ENCODE measurements at regions not wholly inside any gene's neighbourhood (a gene's known extent, or its start where the extent isn't known, plus 50 kb on each side); places are given as distances from the start of the nearest gene placed in this dataset.

- TF ChIP-seq POLR2AphosphoS5 (IDR thresholded peaks at IDR 0.05): no peak
- TF ChIP-seq CTCF (IDR thresholded peaks at IDR 0.05): no peak
- TF ChIP-seq POLR2A (IDR thresholded peaks at IDR 0.05; ENCODE audit: low read depth): no peak
- no peak for TF ChIP-seq EP300 (IDR thresholded peaks at IDR 0.05)
Measured at GRCh38 chr10:44161184-44161583, 223.7 kb downstream of the CXCL12 start.
